ENCODE measurements at regions not wholly inside any gene's neighbourhood (a gene's known extent, or its start where the extent isn't known, plus 50 kb on each side); places are given as distances from the start of the nearest gene placed in this dataset.

DNA sequence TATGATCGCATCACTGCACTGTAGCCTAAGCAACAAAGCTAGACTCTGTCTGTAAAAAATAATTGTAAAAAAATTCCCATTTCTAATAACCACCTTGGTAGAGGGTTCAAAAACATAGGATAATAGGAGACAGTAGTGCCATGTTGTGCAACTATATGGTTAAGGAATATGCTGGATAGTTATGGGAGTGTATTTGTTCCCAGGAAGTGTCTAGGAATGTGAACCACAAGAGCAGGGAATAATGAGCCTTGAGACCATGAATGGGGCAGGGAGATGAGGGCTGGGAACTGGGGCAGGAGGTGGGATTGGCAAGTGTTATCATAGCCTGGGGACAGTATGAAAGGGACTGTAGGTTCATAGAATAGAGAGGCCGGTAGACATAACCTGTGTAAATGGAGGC, 50.4 kb downstream of the RUSC2 start:
- DNase-seq (ENCODE audit: low read depth, low spot score) = no peak
- Histone ChIP-seq H3K27ac (no peak overlapping the region), H3K4me3 (no peak overlapping the region), H3K9ac (ENCODE audit: insufficient read length) (no peak overlapping the region), H3K36me3 (ENCODE audit: insufficient read depth, low read length) (no peaks in the 10 kb centered on the region), H3K9me3 (ENCODE audit: low read depth, low read length) (no peaks in the 10 kb centered on the region)
- TF ChIP-seq FOXP2 (optimal IDR thresholded peaks at IDR 0.05; ENCODE audit: control extremely low read depth, extremely low read length, insufficient read depth) (no peak), EZH2 (IDR thresholded peaks at IDR 0.05) (no peak), POLR2AphosphoS5 (IDR thresholded peaks at IDR 0.05; ENCODE audit: borderline replicate concordance, low read depth, low read length) (no peak)

DNA sequence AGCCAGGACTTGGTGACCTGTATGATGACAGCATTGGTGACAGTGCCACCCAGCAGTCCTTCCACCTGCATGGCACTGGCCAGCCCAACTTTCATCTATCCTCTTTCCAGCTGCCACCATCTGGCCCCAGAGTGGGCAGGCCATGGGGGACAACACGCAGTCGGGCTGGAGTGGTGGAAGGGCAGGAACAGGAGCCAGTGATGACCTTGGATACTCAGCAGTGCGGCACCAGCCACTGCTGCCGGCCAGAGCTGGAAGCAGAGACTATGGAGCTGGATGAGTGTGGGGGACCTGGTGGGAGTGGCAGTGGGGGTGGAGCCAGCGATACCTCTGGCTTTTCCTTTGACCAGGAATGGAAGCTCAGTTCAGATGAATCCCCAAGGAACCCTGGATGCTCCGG, 56.9 kb downstream of the RUSC2 start:
- Histone ChIP-seq H3K36me3 (ENCODE audit: insufficient read depth, low read length) (peaks cover 4% of the 10 kb centered on the region; the same call in 1 of the 2 replicates), H3K9ac (ENCODE audit: insufficient read length) (no peak overlapping the region), H3K4me3 (no peak overlapping the region), H3K9me3 (ENCODE audit: low read depth, low read length) (no peaks in the 10 kb centered on the region), H3K27ac (no peak overlapping the region)
- TF ChIP-seq EZH2 (IDR thresholded peaks at IDR 0.05) = no peak
- no peak for TF ChIP-seq POLR2AphosphoS5 (IDR thresholded peaks at IDR 0.05; ENCODE audit: borderline replicate concordance, low read depth, low read length)
- no peak for TF ChIP-seq FOXP2 (optimal IDR thresholded peaks at IDR 0.05; ENCODE audit: control extremely low read depth, extremely low read length, insufficient read depth)
- no peak for DNase-seq (ENCODE audit: low read depth, low spot score)

DNA sequence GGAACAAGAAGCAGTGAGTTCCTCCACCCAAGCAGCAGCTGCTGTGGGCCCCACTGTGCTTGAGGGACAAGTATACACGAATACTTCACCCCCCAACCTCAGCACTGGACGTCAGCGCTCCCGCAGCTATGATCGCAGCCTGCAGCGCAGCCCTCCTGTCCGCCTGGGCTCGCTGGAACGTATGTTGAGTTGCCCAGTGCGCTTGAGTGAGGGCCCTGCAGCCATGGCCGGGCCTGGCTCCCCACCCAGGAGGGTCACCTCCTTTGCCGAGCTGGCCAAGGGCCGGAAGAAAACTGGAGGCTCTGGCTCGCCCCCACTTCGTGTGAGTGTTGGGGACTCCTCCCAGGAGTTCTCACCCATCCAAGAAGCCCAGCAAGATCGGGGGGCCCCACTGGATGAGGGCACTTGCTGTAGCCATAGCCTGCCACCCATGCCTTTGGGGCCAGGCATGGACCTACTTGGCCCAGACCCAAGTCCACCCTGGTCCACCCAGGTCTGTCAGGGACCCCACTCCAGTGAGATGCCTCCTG, 57.1 kb upstream of the TESK1 start:
- H3K9me3 ChIP-seq (ENCODE audit: low read depth, low read length) = no peaks in the 10 kb centered on the region
- TF ChIP-seq POLR2AphosphoS5 (IDR thresholded peaks at IDR 0.05; ENCODE audit: borderline replicate concordance, low read depth, low read length) (no peak), FOXP2 (optimal IDR thresholded peaks at IDR 0.05; ENCODE audit: control extremely low read depth, extremely low read length, insufficient read depth) (no peak), EZH2 (IDR thresholded peaks at IDR 0.05) (no peak)
- DNase-seq (ENCODE audit: low read depth, low spot score) = no peak
- no peak overlapping the region for H3K9ac ChIP-seq (ENCODE audit: insufficient read length)
- H3K4me3 ChIP-seq = no peak overlapping the region
- H3K27ac ChIP-seq = no peak overlapping the region
- peaks cover 4% of the 10 kb centered on the region; the same call in 1 of the 2 replicates for H3K36me3 ChIP-seq (ENCODE audit: insufficient read depth, low read length)

DNA sequence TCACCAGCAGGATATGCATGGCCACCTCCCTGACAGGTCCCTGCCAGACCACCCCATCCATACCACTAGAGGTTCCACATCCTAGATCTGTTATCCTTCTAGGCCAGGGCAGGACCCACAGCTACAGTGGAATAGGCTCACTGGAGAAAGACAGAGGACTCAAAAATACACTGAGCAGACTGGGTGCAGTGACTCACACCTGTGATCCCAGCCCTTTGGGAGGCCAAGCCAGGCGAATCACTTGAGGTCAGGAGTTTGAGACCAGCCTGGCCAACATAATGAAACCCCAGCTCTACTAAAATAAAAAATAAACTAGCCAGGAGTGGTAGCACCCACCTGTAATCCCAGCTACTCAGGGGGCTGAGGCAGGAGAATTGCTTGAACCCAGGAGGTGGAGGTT, 56.5 kb upstream of the TESK1 start:
- no peak for TF ChIP-seq FOXP2 (optimal IDR thresholded peaks at IDR 0.05; ENCODE audit: control extremely low read depth, extremely low read length, insufficient read depth)
- DNase-seq (ENCODE audit: low read depth, low spot score) = no peak
- H3K27ac ChIP-seq = no peak overlapping the region
- peaks cover 4% of the 10 kb centered on the region; the same call in 1 of the 2 replicates for H3K36me3 ChIP-seq (ENCODE audit: insufficient read depth, low read length)
- no peaks in the 10 kb centered on the region for H3K9me3 ChIP-seq (ENCODE audit: low read depth, low read length)
- H3K4me3 ChIP-seq = no peak overlapping the region
- H3K9ac ChIP-seq (ENCODE audit: insufficient read length) = no peak overlapping the region

DNA sequence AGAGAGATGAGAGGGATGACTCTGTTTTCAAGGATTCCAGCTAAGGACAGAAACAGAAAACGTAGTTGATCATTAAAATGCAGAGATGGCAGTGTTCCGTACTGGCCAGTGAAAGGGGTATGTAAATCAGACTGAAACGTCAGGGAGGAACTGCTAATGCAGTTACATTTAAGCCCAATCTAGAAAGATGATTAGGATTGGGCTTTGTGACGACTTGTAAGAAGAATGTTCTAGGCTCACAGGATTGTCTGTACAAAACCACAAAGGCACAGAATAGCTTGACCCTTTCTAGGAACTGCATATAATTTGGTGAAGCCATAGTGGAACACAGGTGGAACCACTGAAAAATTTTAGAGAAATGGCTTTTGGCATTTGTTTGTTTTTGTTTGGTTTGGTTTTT, 55.6 kb upstream of the TESK1 start:
- H3K27ac ChIP-seq = no peak overlapping the region

DNA sequence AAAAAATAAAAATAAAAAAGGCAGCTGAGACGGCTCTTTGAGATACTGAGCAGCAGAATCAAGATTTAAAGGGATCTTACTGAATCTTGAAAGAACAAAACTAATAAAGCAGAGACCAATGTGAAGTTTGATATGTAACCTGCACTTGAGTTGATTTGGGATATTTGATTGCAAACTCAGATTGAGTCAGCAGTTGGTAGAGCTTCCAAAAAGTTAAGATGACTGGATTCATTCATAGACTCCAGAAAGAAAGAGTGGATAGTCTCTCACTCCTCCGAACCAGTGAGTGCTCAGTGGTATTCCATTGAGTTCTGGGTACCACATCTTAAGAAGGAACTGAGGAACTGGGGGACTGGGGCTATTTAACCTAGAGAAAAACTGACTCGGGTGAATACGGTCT, 52.7 kb upstream of the TESK1 start:
- H3K4me3 ChIP-seq = no peak overlapping the region
- peaks cover 5% of the 10 kb centered on the region; the same call in 1 of the 2 replicates for H3K36me3 ChIP-seq (ENCODE audit: insufficient read depth, low read length)
- no peak for DNase-seq (ENCODE audit: low read depth, low spot score)
- TF ChIP-seq POLR2AphosphoS5 (IDR thresholded peaks at IDR 0.05; ENCODE audit: borderline replicate concordance, low read depth, low read length) (no peak), EZH2 (IDR thresholded peaks at IDR 0.05) (no peak), FOXP2 (optimal IDR thresholded peaks at IDR 0.05; ENCODE audit: control extremely low read depth, extremely low read length, insufficient read depth) (no peak)
- H3K27ac ChIP-seq = no peak overlapping the region
- no peak overlapping the region for H3K9ac ChIP-seq (ENCODE audit: insufficient read length)
- no peaks in the 10 kb centered on the region for H3K9me3 ChIP-seq (ENCODE audit: low read depth, low read length)

More for the DNA sequence above, 55.6 kb upstream of the TESK1 start:
- no peaks in the 10 kb centered on the region for H3K9me3 ChIP-seq (ENCODE audit: low read depth, low read length)
- no peak overlapping the region for H3K4me3 ChIP-seq
- H3K9ac ChIP-seq (ENCODE audit: insufficient read length) = no peak overlapping the region
- TF ChIP-seq EZH2 (IDR thresholded peaks at IDR 0.05) (no peak), FOXP2 (optimal IDR thresholded peaks at IDR 0.05; ENCODE audit: control extremely low read depth, extremely low read length, insufficient read depth) (no peak), POLR2AphosphoS5 (IDR thresholded peaks at IDR 0.05; ENCODE audit: borderline replicate concordance, low read depth, low read length) (no peak)
- DNase-seq (ENCODE audit: low read depth, low spot score) = no peak
- H3K36me3 ChIP-seq (ENCODE audit: insufficient read depth, low read length) = peaks cover 4% of the 10 kb centered on the region; the same call in 1 of the 2 replicates

DNA sequence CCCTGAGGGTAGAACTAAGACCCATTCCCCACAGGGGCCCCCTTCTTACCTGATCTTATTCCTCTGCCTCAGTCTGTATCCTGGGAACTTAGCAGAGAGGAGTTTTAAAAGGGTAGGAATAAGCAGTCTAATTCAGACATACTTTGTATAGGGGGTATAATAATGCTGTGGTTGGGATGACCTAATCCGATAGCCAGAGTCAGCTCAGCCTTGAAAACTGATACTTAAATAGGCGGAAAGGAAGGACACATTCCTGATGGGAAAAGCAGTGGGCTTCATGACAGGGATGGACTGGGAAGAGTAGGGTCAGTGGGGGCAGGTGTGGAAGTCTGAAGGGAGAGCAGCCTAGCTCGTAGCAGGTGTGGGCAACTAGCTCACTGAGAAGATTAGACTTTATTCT, 52.2 kb upstream of the TESK1 start:
- no peak for DNase-seq (ENCODE audit: low read depth, low spot score)
- Histone ChIP-seq H3K4me3 (no peak overlapping the region), H3K9ac (ENCODE audit: insufficient read length) (no peak overlapping the region), H3K36me3 (ENCODE audit: insufficient read depth, low read length) (peaks cover 5% of the 10 kb centered on the region; the same call in 1 of the 2 replicates), H3K27ac (no peak overlapping the region), H3K9me3 (ENCODE audit: low read depth, low read length) (no peaks in the 10 kb centered on the region)
- TF ChIP-seq FOXP2 (optimal IDR thresholded peaks at IDR 0.05; ENCODE audit: control extremely low read depth, extremely low read length, insufficient read depth) (no peak), POLR2AphosphoS5 (IDR thresholded peaks at IDR 0.05; ENCODE audit: borderline replicate concordance, low read depth, low read length) (no peak), EZH2 (IDR thresholded peaks at IDR 0.05) (no peak)

DNA sequence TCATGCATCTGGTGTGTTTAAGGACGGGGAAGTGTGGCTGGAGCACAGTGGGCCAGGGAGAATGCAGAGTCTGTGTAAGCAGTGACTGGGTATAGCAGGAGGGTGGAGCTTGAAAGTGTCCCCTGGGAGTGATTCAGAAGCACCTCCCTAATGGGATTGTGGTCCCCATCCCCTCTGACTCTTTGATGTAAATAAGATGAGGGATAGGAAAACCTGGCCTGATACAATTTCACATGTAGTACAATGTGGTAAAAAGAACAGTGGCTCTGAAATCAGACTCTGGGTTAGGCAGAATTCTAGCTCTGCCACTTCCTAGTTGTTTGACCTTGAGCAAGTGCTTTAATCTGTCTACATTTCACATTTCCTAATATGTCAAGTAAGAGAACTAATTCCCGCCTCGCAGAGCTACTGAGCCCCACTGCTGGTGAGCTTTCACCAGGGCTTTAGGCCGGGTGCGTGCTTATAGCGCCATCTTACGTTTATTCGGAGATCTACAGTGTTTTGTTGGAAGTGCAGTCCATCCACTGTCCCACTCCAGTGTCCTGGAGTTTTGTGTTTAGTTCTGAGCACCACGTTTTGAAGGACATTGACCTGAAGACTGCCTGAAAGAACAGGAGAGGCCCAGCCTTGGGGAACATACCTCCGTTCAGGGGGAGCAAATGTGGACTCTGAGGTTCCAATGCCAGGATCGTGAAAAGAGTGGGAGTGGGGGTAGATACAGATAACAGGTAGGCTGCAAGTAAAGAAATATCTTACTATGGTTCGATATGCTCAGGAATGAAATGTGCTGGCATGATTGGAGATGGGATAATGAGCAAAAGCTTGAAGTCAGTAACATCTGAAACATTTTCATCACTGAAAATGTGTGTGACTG, 51.2 kb upstream of the TESK1 start:
- TF ChIP-seq POLR2AphosphoS5 (IDR thresholded peaks at IDR 0.05; ENCODE audit: borderline replicate concordance, low read depth, low read length) (no peak), FOXP2 (optimal IDR thresholded peaks at IDR 0.05; ENCODE audit: control extremely low read depth, extremely low read length, insufficient read depth) (no peak), EZH2 (IDR thresholded peaks at IDR 0.05) (no peak)
- DNase-seq (ENCODE audit: low read depth, low spot score) = peak; percentile 37
- Histone ChIP-seq H3K9me3 (ENCODE audit: low read depth, low read length) (no peaks in the 10 kb centered on the region), H3K9ac (ENCODE audit: insufficient read length) (no peak overlapping the region), H3K27ac (no peak overlapping the region), H3K36me3 (ENCODE audit: insufficient read depth, low read length) (peaks cover 5% of the 10 kb centered on the region; the same call in 1 of the 2 replicates), H3K4me3 (no peak overlapping the region)
